ENCODE measurements at regions not wholly inside any gene's neighbourhood (a gene's known extent, or its start where the extent isn't known, plus 50 kb on each side); places are given as distances from the start of the nearest gene placed in this dataset.

- H3K27me3 Mint-ChIP-seq = peaks cover 2% of the 10 kb centered on the region
- no peak overlapping the region for H3K27ac Mint-ChIP-seq
- H3K4me1 Mint-ChIP-seq = no peaks in the 10 kb centered on the region
- no peaks in the 10 kb centered on the region for H3K36me3 Mint-ChIP-seq
- H3K4me3 Mint-ChIP-seq = no peak overlapping the region
- no peaks in the 10 kb centered on the region for H3K9me3 Mint-ChIP-seq (ENCODE audit: low read depth)
- CTCF ChIA-PET = interaction anchor here (0.9 to 1.8 kb wide), 11 partner anchors 9 to 428 kb away, joined by 3 to 10 read pairs (median 3); no protein-coding TSS in a partner anchor
- ATAC-seq = peak; percentile 47
- peak; percentile 61 for DNase-seq
Observed at GRCh38 chr14:87805315-87805723, 187.7 kb downstream of the GALC start.

- Mint-ChIP-seq H3K4me1 (no peaks in the 10 kb centered on the region), H3K27ac (no peak overlapping the region), H3K9me3 (ENCODE audit: low read depth) (no peaks in the 10 kb centered on the region), H3K4me3 (no peak overlapping the region), H3K36me3 (no peaks in the 10 kb centered on the region), H3K27me3 (peaks cover 2% of the 10 kb centered on the region)
- CTCF ChIA-PET = interaction anchor here (0.7 kb wide), 1 partner anchor 17 kb away, joined by 3 read pairs; no protein-coding TSS in a partner anchor
- DNase-seq = no peak
- ATAC-seq = no peak
Observed at GRCh38 chr14:87800216-87800615, 192.8 kb downstream of the GALC start.

GRCh38 chr14:87799400-87799799 is 193.6 kb downstream of the GALC start:
- H3K4me1 Mint-ChIP-seq = no peaks in the 10 kb centered on the region
- H3K4me3 Mint-ChIP-seq = no peak overlapping the region
- no peak for DNase-seq
- peaks cover 2% of the 10 kb centered on the region for H3K27me3 Mint-ChIP-seq
- CTCF ChIA-PET = no interaction called here
- no peaks in the 10 kb centered on the region for H3K9me3 Mint-ChIP-seq (ENCODE audit: low read depth)
- H3K27ac Mint-ChIP-seq = no peak overlapping the region
- no peak for ATAC-seq
- no peaks in the 10 kb centered on the region for H3K36me3 Mint-ChIP-seq

GRCh38 chr14:87797001-87797400 is 196.0 kb downstream of the GALC start:
- H3K9me3 Mint-ChIP-seq (ENCODE audit: low read depth) = no peaks in the 10 kb centered on the region
- no peak overlapping the region for H3K4me3 Mint-ChIP-seq
- H3K27ac Mint-ChIP-seq = no peak overlapping the region
- CTCF ChIA-PET = no interaction called here
- no peak for DNase-seq
- no peak for ATAC-seq
- peaks cover 2% of the 10 kb centered on the region for H3K27me3 Mint-ChIP-seq
- no peaks in the 10 kb centered on the region for H3K36me3 Mint-ChIP-seq
- H3K4me1 Mint-ChIP-seq = no peaks in the 10 kb centered on the region

- CTCF ChIA-PET = no interaction called here
- Mint-ChIP-seq H3K4me3 (no peak overlapping the region), H3K27me3 (no peaks in the 10 kb centered on the region), H3K27ac (no peak overlapping the region), H3K4me1 (no peaks in the 10 kb centered on the region), H3K36me3 (no peaks in the 10 kb centered on the region), H3K9me3 (ENCODE audit: low read depth) (no peaks in the 10 kb centered on the region)
- no peak for DNase-seq
- ATAC-seq = no peak
Observed at GRCh38 chr14:87794561-87794960, 198.4 kb downstream of the GALC start.

GRCh38 chr14:87785897-87786296 is 207.1 kb downstream of the GALC start:
- H3K27ac Mint-ChIP-seq = no peak overlapping the region
- no peaks in the 10 kb centered on the region for H3K27me3 Mint-ChIP-seq
- no peaks in the 10 kb centered on the region for H3K36me3 Mint-ChIP-seq
- no peaks in the 10 kb centered on the region for H3K4me1 Mint-ChIP-seq
- no peak for DNase-seq
- CTCF ChIA-PET = no interaction called here
- no peak overlapping the region for H3K4me3 Mint-ChIP-seq
- no peak for ATAC-seq
- H3K9me3 Mint-ChIP-seq (ENCODE audit: low read depth) = no peaks in the 10 kb centered on the region

GRCh38 chr14:87784386-87784785 is 208.6 kb downstream of the GALC start:
- ATAC-seq = no peak
- H3K27ac Mint-ChIP-seq = no peak overlapping the region
- H3K27me3 Mint-ChIP-seq = no peaks in the 10 kb centered on the region
- H3K4me3 Mint-ChIP-seq = no peak overlapping the region
- H3K36me3 Mint-ChIP-seq = no peaks in the 10 kb centered on the region
- DNase-seq = no peak
- CTCF ChIA-PET = no interaction called here
- H3K9me3 Mint-ChIP-seq (ENCODE audit: low read depth) = no peaks in the 10 kb centered on the region
- H3K4me1 Mint-ChIP-seq = no peaks in the 10 kb centered on the region

GRCh38 chr14:87783071-87783470 is 209.9 kb downstream of the GALC start:
- CTCF ChIA-PET = interaction anchor here (1.1 kb wide), 1 partner anchor 17 kb away, joined by 3 read pairs; no protein-coding TSS in a partner anchor
- Mint-ChIP-seq H3K9me3 (ENCODE audit: low read depth) (no peaks in the 10 kb centered on the region), H3K4me1 (no peaks in the 10 kb centered on the region), H3K4me3 (no peak overlapping the region), H3K27ac (no peak overlapping the region), H3K36me3 (no peaks in the 10 kb centered on the region), H3K27me3 (no peaks in the 10 kb centered on the region)
- ATAC-seq (no peak), DNase-seq (no peak)

GRCh38 chr14:87772854-87773253 is 220.1 kb downstream of the GALC start:
- H3K9me3 Mint-ChIP-seq (ENCODE audit: low read depth) = no peaks in the 10 kb centered on the region
- CTCF ChIA-PET = no interaction called here
- H3K27me3 Mint-ChIP-seq = no peaks in the 10 kb centered on the region
- H3K4me3 Mint-ChIP-seq = no peak overlapping the region
- ATAC-seq (no peak), DNase-seq (no peak)
- no peaks in the 10 kb centered on the region for H3K36me3 Mint-ChIP-seq
- no peak overlapping the region for H3K27ac Mint-ChIP-seq
- H3K4me1 Mint-ChIP-seq = no peaks in the 10 kb centered on the region

GRCh38 chr14:87767567-87767901 is 225.4 kb downstream of the GALC start:
- CTCF ChIA-PET = no interaction called here
- Mint-ChIP-seq H3K27ac (no peak overlapping the region), H3K9me3 (ENCODE audit: low read depth) (no peaks in the 10 kb centered on the region), H3K4me3 (no peak overlapping the region), H3K4me1 (no peaks in the 10 kb centered on the region), H3K36me3 (no peaks in the 10 kb centered on the region), H3K27me3 (peaks cover 2% of the 10 kb centered on the region)
- DNase-seq (no peak), ATAC-seq (no peak)

GRCh38 chr14:87758876-87759275 is 234.1 kb downstream of the GALC start:
- ATAC-seq (no peak), DNase-seq (no peak)
- Mint-ChIP-seq H3K36me3 (no peaks in the 10 kb centered on the region), H3K9me3 (ENCODE audit: low read depth) (no peaks in the 10 kb centered on the region), H3K27ac (no peak overlapping the region), H3K4me3 (no peak overlapping the region), H3K27me3 (no peaks in the 10 kb centered on the region), H3K4me1 (no peaks in the 10 kb centered on the region)
- CTCF ChIA-PET = no interaction called here

- DNase-seq (no peak), ATAC-seq (no peak)
- H3K4me3 Mint-ChIP-seq = no peak overlapping the region
- no peaks in the 10 kb centered on the region for H3K9me3 Mint-ChIP-seq (ENCODE audit: low read depth)
- H3K27me3 Mint-ChIP-seq = no peaks in the 10 kb centered on the region
- CTCF ChIA-PET = no interaction called here
- H3K36me3 Mint-ChIP-seq = no peaks in the 10 kb centered on the region
- H3K4me1 Mint-ChIP-seq = no peaks in the 10 kb centered on the region
- no peak overlapping the region for H3K27ac Mint-ChIP-seq
Observed at GRCh38 chr14:87756661-87757060, 236.3 kb downstream of the GALC start.

- CTCF ChIA-PET = interaction anchor here (0.7 to 1.2 kb wide), 2 partner anchors 9 to 1047 kb away, joined by 3 to 4 read pairs; no protein-coding TSS in a partner anchor
- H3K4me1 Mint-ChIP-seq = no peaks in the 10 kb centered on the region
- H3K27ac Mint-ChIP-seq = no peak overlapping the region
- H3K9me3 Mint-ChIP-seq (ENCODE audit: low read depth) = no peaks in the 10 kb centered on the region
- no peak for DNase-seq
- no peaks in the 10 kb centered on the region for H3K36me3 Mint-ChIP-seq
- ATAC-seq = no peak
- no peak overlapping the region for H3K4me3 Mint-ChIP-seq
- no peaks in the 10 kb centered on the region for H3K27me3 Mint-ChIP-seq
Observed at GRCh38 chr14:87754520-87755223, 238.3 kb downstream of the GALC start.

- no peaks in the 10 kb centered on the region for H3K36me3 Mint-ChIP-seq
- H3K27me3 Mint-ChIP-seq = peaks cover 5% of the 10 kb centered on the region
- H3K4me3 Mint-ChIP-seq = no peak overlapping the region
- DNase-seq (no peak), ATAC-seq (no peak)
- no peaks in the 10 kb centered on the region for H3K9me3 Mint-ChIP-seq (ENCODE audit: low read depth)
- H3K4me1 Mint-ChIP-seq = no peaks in the 10 kb centered on the region
- no peak overlapping the region for H3K27ac Mint-ChIP-seq
- CTCF ChIA-PET = no interaction called here
Observed at GRCh38 chr14:87748558-87748957, 244.4 kb downstream of the GALC start.

All from activated CD8-positive, alpha-beta memory T cell treated with anti-CD3 and anti-CD28 coated beads, Interleukin-2, amount 10 ng/mL, durations not matched to agents 7 days and 5 days (primary cell).